ENCODE measurements at regions not wholly inside any gene's neighbourhood (a gene's known extent, or its start where the extent isn't known, plus 50 kb on each side); places are given as distances from the start of the nearest gene placed in this dataset.
"Not testable (repeated sequence)": the region's sequence is repeated elsewhere in the genome, so short reads cannot be mapped to it uniquely, and the experiment has no call there.

GRCh38 chr22:22697377-22698117, 53.1 kb downstream of the GGTLC2 start:
- Histone ChIP-seq H3K27ac (no peak overlapping the region), H3K4me3 (no peak overlapping the region), H3K4me1 (peaks cover 2% of the 10 kb centered on the region), H3K9me3 (no peaks in the 10 kb centered on the region), H3K36me3 (no peaks in the 10 kb centered on the region), H3K27me3 (ENCODE audit: low read depth) (no peaks in the 10 kb centered on the region)
- ATAC-seq (no peak), DNase-seq (no peak)
- TF ChIP-seq CTCF (IDR thresholded peaks at IDR 0.05), result no peak
- intact Hi-C loops (cut with DNase I), result no loop called here

- H3K27me3 ChIP-seq (ENCODE audit: low read depth), result no peaks in the 10 kb centered on the region
- H3K9me3 ChIP-seq, result no peaks in the 10 kb centered on the region
- H3K27ac ChIP-seq, result no peak overlapping the region
- no peaks in the 10 kb centered on the region for H3K4me1 ChIP-seq
- no peak for ATAC-seq
- H3K4me3 ChIP-seq, result no peak overlapping the region
- intact Hi-C loops (cut with DNase I), result no loop called here
- TF ChIP-seq CTCF (IDR thresholded peaks at IDR 0.05), result no peak
- no peak for DNase-seq
- H3K36me3 ChIP-seq, result no peaks in the 10 kb centered on the region
Measured at GRCh38 chr22:22698263-22698750, 53.9 kb downstream of the GGTLC2 start.

- ATAC-seq (no peak), DNase-seq (no peak)
- H3K4me3 ChIP-seq, result no peak overlapping the region
- no peaks in the 10 kb centered on the region for H3K27me3 ChIP-seq (ENCODE audit: low read depth)
- no peak overlapping the region for H3K27ac ChIP-seq
- TF ChIP-seq CTCF (IDR thresholded peaks at IDR 0.05), result no peak
- intact Hi-C loops (cut with DNase I), result no loop called here
- no peaks in the 10 kb centered on the region for H3K4me1 ChIP-seq
- no peaks in the 10 kb centered on the region for H3K36me3 ChIP-seq
- H3K9me3 ChIP-seq, result no peaks in the 10 kb centered on the region
Measured at GRCh38 chr22:22700631-22701030, 56.2 kb downstream of the GGTLC2 start.

GRCh38 chr22:22701557-22701956, 57.1 kb downstream of the GGTLC2 start:
- DNase-seq; H3K4me3 ChIP-seq; H3K4me1 ChIP-seq; H3K27me3 ChIP-seq (ENCODE audit: low read depth); H3K9me3 ChIP-seq; H3K27ac ChIP-seq; H3K36me3 ChIP-seq; ATAC-seq; intact Hi-C loops (cut with DNase I): not testable (repeated sequence)

- no peak overlapping the region for H3K27ac ChIP-seq
- ATAC-seq (peak; percentile 18 to 26), DNase-seq (no peak)
- intact Hi-C loops (cut with DNase I), result no loop called here
- no peak overlapping the region for H3K4me3 ChIP-seq
- no peaks in the 10 kb centered on the region for H3K9me3 ChIP-seq
- peak; percentile 21 for TF ChIP-seq CTCF (IDR thresholded peaks at IDR 0.05)
- H3K4me1 ChIP-seq, result no peaks in the 10 kb centered on the region
- H3K27me3 ChIP-seq (ENCODE audit: low read depth), result no peaks in the 10 kb centered on the region
- no peaks in the 10 kb centered on the region for H3K36me3 ChIP-seq
Measured at GRCh38 chr22:22702237-22703202, 58.1 kb downstream of the GGTLC2 start.
